Neural progenitor cell (in vitro differentiated cells): ENCODE measurements at regions not wholly inside any gene's neighbourhood (a gene's known extent, or its start where the extent isn't known, plus 50 kb on each side); places are given as distances from the start of the nearest gene placed in this dataset.
A peak's percentile ranks its signal among the peaks of the same experiment; 100 is the strongest.

ENCODE experiments used
- DNase-seq: peaks from one replicate; pipeline ENCODE4 v3.0.0-alpha.2; 2016; ENCODE audit warnings: low spot score
- H2AFZ ChIP-seq: fragments of 200-600 bp; sonication (generic); replicated peaks from 2 replicates; pipeline ENCODE4 v1.6.1; 2016; ENCODE audit warnings: antibody characterized with exemption
- H3F3A ChIP-seq: fragments of 200-600 bp; sonication (generic); 2 replicates; pipeline ENCODE4 v1.6.1; 2016; ENCODE audit warnings: antibody characterized with exemption, low read depth
- H3K27ac ChIP-seq: fragments of 200-600 bp; sonication (generic); 2 replicates; pipeline ENCODE4 v1.5.1; 2016; ENCODE audit warnings: mild to moderate bottlenecking
- H3K27me3 ChIP-seq: fragments of 200-600 bp; sonication (generic); 2 replicates; pipeline ENCODE4 v1.6.1; 2016; ENCODE audit warnings: mild to moderate bottlenecking, moderate library complexity
- H3K36me3 ChIP-seq: fragments of 200-600 bp; sonication (generic); 2 replicates; pipeline ENCODE4 v1.5.1; 2016
- H3K4me1 ChIP-seq: fragments of 200-600 bp; sonication (generic); 2 replicates; pipeline ENCODE4 v1.6.1; 2016; ENCODE audit warnings: mixed run types
- H3K4me2 ChIP-seq: fragments of 200-600 bp; sonication (generic); 2 replicates; pipeline ENCODE4 v1.6.1; 2016
- H3K4me3 ChIP-seq: fragments of 200-600 bp; sonication (generic); 2 replicates; pipeline ENCODE4 v1.5.1; 2016
- H3K79me2 ChIP-seq: fragments of 200-600 bp; sonication (generic); 2 replicates; pipeline ENCODE4 v1.6.1; 2016; ENCODE audit warnings: low read depth
- H3K9ac ChIP-seq: fragments of 200-600 bp; sonication (generic); 2 replicates; pipeline ENCODE4 v1.6.1; 2016
- H3K9me3 ChIP-seq: fragments of 200-600 bp; sonication (generic); 2 replicates; pipeline ENCODE4 v1.5.1; 2016; ENCODE audit warnings: low read depth
- H4K20me1 ChIP-seq: fragments of 200-600 bp; sonication (generic); 2 replicates; pipeline ENCODE4 v1.6.1; 2016; ENCODE audit warnings: low read depth
- H3K27ac Mint-ChIP-seq: 3 replicates; pipeline ENCODE4 v1.8.0; 2021; ENCODE audit warnings: mixed read lengths
- H3K27me3 Mint-ChIP-seq: 2 replicates; pipeline ENCODE4 v1.8.0; 2022; ENCODE audit warnings: low read depth, mild to moderate bottlenecking, inconsistent platforms, moderate library complexity, mixed read lengths; ENCODE audit not compliant: insufficient read depth
- H3K36me3 Mint-ChIP-seq: 3 replicates; pipeline ENCODE4 v1.8.0; 2021; ENCODE audit warnings: mixed read lengths
- H3K4me1 Mint-ChIP-seq: 3 replicates; pipeline ENCODE4 v1.8.0; 2021; ENCODE audit warnings: mixed read lengths
- H3K4me3 Mint-ChIP-seq: 3 replicates; pipeline ENCODE4 v1.8.0; 2021; ENCODE audit warnings: mild to moderate bottlenecking, moderate library complexity, mixed read lengths
- H3K9me3 Mint-ChIP-seq: 3 replicates; pipeline ENCODE4 v1.8.0; 2020; ENCODE audit warnings: mixed read lengths
- EZH2 ChIP-seq: fragments of 200-600 bp; sonication (generic); IDR thresholded peaks from 2 replicates; pipeline ENCODE4 v1.6.1; 2017; ENCODE audit warnings: antibody characterized with exemption, mild to moderate bottlenecking, moderate library complexity
- EZH2phosphoT487 ChIP-seq: fragments of 200-600 bp; sonication (generic); IDR thresholded peaks from 2 replicates; pipeline ENCODE4 v1.6.1; 2017; ENCODE audit warnings: antibody characterized with exemption
- TF ChIP-seq, protein P1 (sequence below): fragments of 200-600 bp; sonication (generic); IDR thresholded peaks from 2 replicates; pipeline ENCODE4 v1.5.1; 2017; ENCODE audit warnings: antibody characterized with exemption, mild to moderate bottlenecking

DNA sequence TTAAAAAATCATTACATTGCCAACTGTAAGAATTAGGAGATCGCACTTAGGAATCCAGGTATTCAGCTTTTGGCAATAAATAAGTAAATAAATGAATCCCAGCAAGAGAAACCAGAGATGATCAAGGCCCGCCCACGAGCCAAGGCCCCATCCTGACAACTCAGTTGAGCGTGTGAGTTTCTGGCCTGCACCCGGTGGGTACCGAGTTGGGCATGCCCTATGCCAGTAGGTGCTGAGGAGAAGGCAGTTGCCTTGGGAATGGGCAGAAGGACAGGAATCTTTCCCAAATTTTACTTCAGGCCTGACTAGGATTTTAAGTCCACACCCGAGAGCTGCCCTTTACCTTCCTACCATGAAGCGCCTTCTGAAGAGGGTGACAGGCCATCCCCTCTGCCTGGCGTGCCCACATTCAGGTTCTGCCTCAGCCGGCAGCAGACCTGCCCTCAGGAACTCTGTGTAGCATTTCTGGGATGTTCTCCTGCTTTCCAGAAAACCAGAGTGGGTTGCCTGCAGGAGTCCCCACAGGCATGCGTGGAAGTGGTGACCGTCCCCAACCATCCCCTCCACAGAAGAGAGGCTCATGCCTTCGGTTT is 99.3 kb upstream of the ALDH1A3 start:
- Histone ChIP-seq H3K36me3 (no peaks in the 10 kb centered on the region), H3K9ac (no peak overlapping the region), H3K4me3 (no peak overlapping the region), H3F3A (no peaks in the 10 kb centered on the region), H4K20me1 (no peaks in the 10 kb centered on the region), H3K4me1 (no peaks in the 10 kb centered on the region), H3K79me2 (no peaks in the 10 kb centered on the region), H2AFZ (no peak overlapping the region), H3K9me3 (no peaks in the 10 kb centered on the region), H3K4me2 (no peak overlapping the region), H3K27me3 (no peaks in the 10 kb centered on the region), H3K27ac (no peak overlapping the region)
- Mint-ChIP-seq H3K4me1 (peaks cover 2% of the 10 kb centered on the region), H3K27ac (no peak overlapping the region), H3K27me3 (peaks cover 5% of the 10 kb centered on the region), H3K4me3 (no peak overlapping the region), H3K9me3 (peaks cover 10% of the 10 kb centered on the region), H3K36me3 (no peaks in the 10 kb centered on the region)
- TF ChIP-seq, protein P1, sequence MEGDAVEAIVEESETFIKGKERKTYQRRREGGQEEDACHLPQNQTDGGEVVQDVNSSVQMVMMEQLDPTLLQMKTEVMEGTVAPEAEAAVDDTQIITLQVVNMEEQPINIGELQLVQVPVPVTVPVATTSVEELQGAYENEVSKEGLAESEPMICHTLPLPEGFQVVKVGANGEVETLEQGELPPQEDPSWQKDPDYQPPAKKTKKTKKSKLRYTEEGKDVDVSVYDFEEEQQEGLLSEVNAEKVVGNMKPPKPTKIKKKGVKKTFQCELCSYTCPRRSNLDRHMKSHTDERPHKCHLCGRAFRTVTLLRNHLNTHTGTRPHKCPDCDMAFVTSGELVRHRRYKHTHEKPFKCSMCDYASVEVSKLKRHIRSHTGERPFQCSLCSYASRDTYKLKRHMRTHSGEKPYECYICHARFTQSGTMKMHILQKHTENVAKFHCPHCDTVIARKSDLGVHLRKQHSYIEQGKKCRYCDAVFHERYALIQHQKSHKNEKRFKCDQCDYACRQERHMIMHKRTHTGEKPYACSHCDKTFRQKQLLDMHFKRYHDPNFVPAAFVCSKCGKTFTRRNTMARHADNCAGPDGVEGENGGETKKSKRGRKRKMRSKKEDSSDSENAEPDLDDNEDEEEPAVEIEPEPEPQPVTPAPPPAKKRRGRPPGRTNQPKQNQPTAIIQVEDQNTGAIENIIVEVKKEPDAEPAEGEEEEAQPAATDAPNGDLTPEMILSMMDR = no peak
- TF ChIP-seq EZH2phosphoT487 = no peak
- DNase-seq = no peak

GRCh38 chr15:100781061-100781960 is 98.3 kb upstream of the ALDH1A3 start:
- peak overlapping the region; percentile 50 for H2AFZ ChIP-seq
- H3K36me3 ChIP-seq = no peaks in the 10 kb centered on the region
- no peak for TF ChIP-seq EZH2phosphoT487
- no peak for TF ChIP-seq EZH2
- TF ChIP-seq, protein P1 = no peak
- no peak overlapping the region for H3K4me2 ChIP-seq
- Mint-ChIP-seq H3K4me1 (peaks cover 2% of the 10 kb centered on the region), H3K27ac (peak overlapping the region; percentile 58), H3K4me3 (no peak overlapping the region), H3K9me3 (no peaks in the 10 kb centered on the region), H3K36me3 (no peaks in the 10 kb centered on the region), H3K27me3 (peaks cover 5% of the 10 kb centered on the region)
- H3K4me3 ChIP-seq = no peak overlapping the region
- no peaks in the 10 kb centered on the region for H4K20me1 ChIP-seq
- H3K27ac ChIP-seq = no peak overlapping the region
- H3K4me1 ChIP-seq = no peaks in the 10 kb centered on the region
- no peaks in the 10 kb centered on the region for H3K9me3 ChIP-seq
- peak; percentile 2 for DNase-seq
- H3F3A ChIP-seq = no peaks in the 10 kb centered on the region
- H3K9ac ChIP-seq = no peak overlapping the region
- H3K27me3 ChIP-seq = no peaks in the 10 kb centered on the region
- no peaks in the 10 kb centered on the region for H3K79me2 ChIP-seq

DNA sequence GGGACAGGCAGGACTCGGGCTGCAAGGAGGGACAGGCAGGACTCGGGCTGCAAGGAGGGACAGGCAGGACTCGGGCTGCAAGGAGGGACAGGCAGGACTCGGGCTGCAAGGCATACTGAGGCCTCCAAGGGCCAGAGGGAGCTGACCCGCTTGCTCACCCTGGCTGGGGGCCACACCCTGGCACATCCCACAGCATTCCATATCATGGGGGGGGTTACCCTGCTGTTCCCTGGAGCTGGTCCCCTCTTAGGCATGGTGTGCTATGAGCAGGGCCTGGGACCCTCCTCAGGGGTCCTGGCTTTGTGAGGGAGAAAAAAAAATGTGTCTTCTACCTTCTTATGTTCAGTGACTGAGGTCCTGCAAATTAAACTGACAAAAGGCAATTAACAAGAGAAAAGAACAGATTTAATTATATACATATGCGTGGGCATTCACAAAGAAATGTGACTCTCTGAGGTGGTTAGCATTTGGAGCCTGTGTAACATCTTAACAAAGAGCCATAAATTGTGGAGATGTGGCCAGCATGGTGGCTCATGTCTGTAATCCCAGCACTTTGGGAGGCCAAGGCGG is 97.6 kb upstream of the ALDH1A3 start:
- H3K9me3 Mint-ChIP-seq = no peaks in the 10 kb centered on the region
- H3K27me3 ChIP-seq = no peaks in the 10 kb centered on the region
- H3K27me3 Mint-ChIP-seq = peaks cover 5% of the 10 kb centered on the region
- DNase-seq = no peak
- H3K4me1 ChIP-seq = no peaks in the 10 kb centered on the region
- H3K9me3 ChIP-seq = no peaks in the 10 kb centered on the region
- H3K79me2 ChIP-seq = no peaks in the 10 kb centered on the region
- no peak overlapping the region for H3K27ac ChIP-seq
- H3K4me1 Mint-ChIP-seq = peaks cover 2% of the 10 kb centered on the region
- H3F3A ChIP-seq = no peaks in the 10 kb centered on the region
- no peak overlapping the region for H3K9ac ChIP-seq
- no peaks in the 10 kb centered on the region for H3K36me3 ChIP-seq
- H3K4me3 Mint-ChIP-seq = no peak overlapping the region
- H3K36me3 Mint-ChIP-seq = no peaks in the 10 kb centered on the region
- no peak overlapping the region for H3K4me2 ChIP-seq
- no peak overlapping the region for H3K27ac Mint-ChIP-seq
- TF ChIP-seq EZH2phosphoT487 = no peak
- TF ChIP-seq, protein P1 = no peak
- no peak for TF ChIP-seq EZH2
- no peak overlapping the region for H3K4me3 ChIP-seq
- no peaks in the 10 kb centered on the region for H4K20me1 ChIP-seq
- H2AFZ ChIP-seq = no peak overlapping the region
